GM10266 (cell line): ENCODE measurements at regions not wholly inside any gene's neighbourhood (a gene's known extent, or its start where the extent isn't known, plus 50 kb on each side); places are given as distances from the start of the nearest gene placed in this dataset.
"Not testable (repeated sequence)": the region's sequence is repeated elsewhere in the genome, so short reads cannot be mapped to it uniquely, and the experiment has no call there.

ENCODE experiments used
- DNase-seq: peaks from one replicate; pipeline ENCODE4 v3.0.0; 2012; ENCODE audit errors: extremely low spot score
- CTCF ChIP-seq: IDR thresholded peaks from 2 replicates; pipeline ENCODE4 v1.5.1; 2012; ENCODE audit warnings: mild to moderate bottlenecking, low read depth; ENCODE audit not compliant: control insufficient read depth, insufficient read depth; ENCODE audit errors: missing control alignments

- no peak for TF ChIP-seq CTCF
- DNase-seq: no peak
Observed at GRCh38 chr5:113749334-113749733, 235.8 kb downstream of the YTHDC2 start.

- DNase-seq: not testable (repeated sequence)
Observed at GRCh38 chr5:113753182-113753581, 239.7 kb downstream of the YTHDC2 start.

GRCh38 chr5:113755516-113755915 lies 242.0 kb downstream of the YTHDC2 start:
- DNase-seq: no peak
- TF ChIP-seq CTCF: no peak

- no peak for DNase-seq
- TF ChIP-seq CTCF: no peak
Observed at GRCh38 chr5:113757508-113757907, 244.0 kb downstream of the YTHDC2 start.

GRCh38 chr5:113759505-113759904 lies 246.0 kb downstream of the YTHDC2 start:
- no peak for TF ChIP-seq CTCF
- no peak for DNase-seq

- no peak for DNase-seq
Observed at GRCh38 chr5:113760486-113760885, 247.0 kb downstream of the YTHDC2 start.

GRCh38 chr5:113761594-113761993 lies 248.1 kb downstream of the YTHDC2 start:
- TF ChIP-seq CTCF: no peak
- no peak for DNase-seq

More at GRCh38 chr5:113760486-113760885, 247.0 kb downstream of the YTHDC2 start:
- TF ChIP-seq CTCF: no peak

GRCh38 chr5:113764382-113764781 lies 250.9 kb downstream of the YTHDC2 start:
- no peak for DNase-seq
- no peak for TF ChIP-seq CTCF

- DNase-seq: not testable (repeated sequence)
Observed at GRCh38 chr5:113766827-113767226, 253.3 kb downstream of the YTHDC2 start.
